K562 (cell line): ENCODE measurements at regions not wholly inside any gene's neighbourhood (a gene's known extent, or its start where the extent isn't known, plus 50 kb on each side); places are given as distances from the start of the nearest gene placed in this dataset.

Source experiments
- ELF4 ChIP-seq: fragments of 450-650 bp; formaldehyde crosslinking; IDR thresholded peaks from 2 replicates; pipeline ENCODE4 v1.4.0; 2022; ENCODE audit warnings: missing genetic modification characterization
- L3MBTL2 ChIP-seq: fragments of 450-650 bp; IDR thresholded peaks from 2 replicates; pipeline ENCODE4 v1.6.1; 2016; ENCODE audit warnings: mild to moderate bottlenecking, moderate library complexity
- NONO ChIP-seq, 2 experiments: fragments of 200-400 bp in 1 of 2; fragments of 450-650 bp in 1 of 2; formaldehyde crosslinking in 1 of 2; IDR thresholded peaks; 2 replicates each; pipeline ENCODE4 v1.6.1; 2017; ENCODE audit warnings: low read depth in 2 of 2, mild to moderate bottlenecking in 2 of 2, moderate library complexity in 2 of 2, low read length in 1 of 2
- RAD51 ChIP-seq: fragments of 450-650 bp; IDR thresholded peaks from 2 replicates; pipeline ENCODE4 v1.7.1; 2016; ENCODE audit warnings: low read depth, mild to moderate bottlenecking, borderline replicate concordance
- SIN3A ChIP-seq, 2 experiments: fragments of 150-350 bp in 1 of 2; IDR thresholded peaks; 2 replicates each; pipeline ENCODE4 v1.6.1; 2011 to 2016; ENCODE audit warnings: borderline replicate concordance in 2 of 2, low read depth in 2 of 2, low read length in 2 of 2, mild to moderate bottlenecking in 2 of 2, moderate library complexity in 2 of 2; ENCODE audit not compliant: control insufficient read depth in 1 of 2
- TCF7 ChIP-seq: sonication (generic); IDR thresholded peaks from 2 replicates; pipeline ENCODE4 v1.6.1; 2016; ENCODE audit warnings: antibody characterized with exemption, borderline replicate concordance
- TF ChIP-seq, protein P1 (sequence below): fragments of 450-650 bp; IDR thresholded peaks from 2 replicates; pipeline ENCODE4 v1.6.1; 2016; ENCODE audit warnings: mild to moderate bottlenecking, moderate library complexity
- TF ChIP-seq, protein P2 (sequence below): fragments of 450-650 bp; formaldehyde crosslinking; IDR thresholded peaks from 2 replicates; pipeline ENCODE4 v1.4.0; 2020; ENCODE audit warnings: mild to moderate bottlenecking, mixed read lengths
- TF ChIP-seq, protein P3 (sequence below): fragments of 450-650 bp; conservative IDR thresholded peaks from 2 replicates; pipeline ENCODE4 v1.6.1; 2016; ENCODE audit warnings: missing genetic modification characterization, low read depth, mild to moderate bottlenecking, missing compliant biosample characterization, moderate library complexity
- TF ChIP-seq, protein P4 (sequence below): fragments of 250-450 bp; sonication (Bioruptor Pico); IDR thresholded peaks from 2 replicates; pipeline ENCODE4 v1.4.0; 2020; ENCODE audit warnings: mild to moderate bottlenecking, moderate library complexity

DNA sequence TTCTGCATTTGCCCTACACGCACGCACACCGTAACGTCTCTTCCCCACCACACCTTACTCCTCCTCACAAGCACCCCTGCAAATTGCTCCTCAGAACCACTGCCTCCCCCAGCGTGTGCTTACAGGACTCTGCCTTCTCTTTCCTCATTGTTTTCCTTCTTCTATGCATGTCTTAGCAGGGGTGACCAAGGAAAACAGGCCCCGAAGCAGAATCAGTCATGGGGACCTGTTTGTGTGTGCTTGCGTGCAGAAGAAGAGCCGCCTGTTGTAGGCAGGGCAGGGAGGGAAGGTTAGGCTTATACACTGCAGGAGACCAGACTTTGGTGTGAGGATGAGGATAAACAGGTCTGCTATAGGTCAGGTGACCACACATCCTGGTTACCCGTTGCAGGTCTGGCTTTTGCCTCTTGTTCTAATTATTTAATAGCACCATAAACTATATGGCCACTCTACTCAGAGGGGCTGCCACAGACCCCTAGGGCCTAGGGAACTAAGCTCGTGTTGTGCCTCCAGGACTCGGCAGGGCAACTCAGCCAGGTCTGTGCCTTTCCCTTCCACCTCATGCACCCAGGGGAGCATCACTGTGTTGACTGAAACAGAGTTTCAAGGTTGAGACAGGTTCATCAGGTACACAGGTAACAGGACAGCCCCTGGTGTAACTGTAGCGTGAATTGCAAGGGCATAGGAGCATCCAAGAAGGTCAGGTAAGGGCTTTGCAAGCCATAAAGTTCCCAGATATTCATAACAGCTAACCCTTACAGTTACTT, 60.8 kb upstream of the EPS8L3 start (continued):
- TF ChIP-seq, protein P1, sequence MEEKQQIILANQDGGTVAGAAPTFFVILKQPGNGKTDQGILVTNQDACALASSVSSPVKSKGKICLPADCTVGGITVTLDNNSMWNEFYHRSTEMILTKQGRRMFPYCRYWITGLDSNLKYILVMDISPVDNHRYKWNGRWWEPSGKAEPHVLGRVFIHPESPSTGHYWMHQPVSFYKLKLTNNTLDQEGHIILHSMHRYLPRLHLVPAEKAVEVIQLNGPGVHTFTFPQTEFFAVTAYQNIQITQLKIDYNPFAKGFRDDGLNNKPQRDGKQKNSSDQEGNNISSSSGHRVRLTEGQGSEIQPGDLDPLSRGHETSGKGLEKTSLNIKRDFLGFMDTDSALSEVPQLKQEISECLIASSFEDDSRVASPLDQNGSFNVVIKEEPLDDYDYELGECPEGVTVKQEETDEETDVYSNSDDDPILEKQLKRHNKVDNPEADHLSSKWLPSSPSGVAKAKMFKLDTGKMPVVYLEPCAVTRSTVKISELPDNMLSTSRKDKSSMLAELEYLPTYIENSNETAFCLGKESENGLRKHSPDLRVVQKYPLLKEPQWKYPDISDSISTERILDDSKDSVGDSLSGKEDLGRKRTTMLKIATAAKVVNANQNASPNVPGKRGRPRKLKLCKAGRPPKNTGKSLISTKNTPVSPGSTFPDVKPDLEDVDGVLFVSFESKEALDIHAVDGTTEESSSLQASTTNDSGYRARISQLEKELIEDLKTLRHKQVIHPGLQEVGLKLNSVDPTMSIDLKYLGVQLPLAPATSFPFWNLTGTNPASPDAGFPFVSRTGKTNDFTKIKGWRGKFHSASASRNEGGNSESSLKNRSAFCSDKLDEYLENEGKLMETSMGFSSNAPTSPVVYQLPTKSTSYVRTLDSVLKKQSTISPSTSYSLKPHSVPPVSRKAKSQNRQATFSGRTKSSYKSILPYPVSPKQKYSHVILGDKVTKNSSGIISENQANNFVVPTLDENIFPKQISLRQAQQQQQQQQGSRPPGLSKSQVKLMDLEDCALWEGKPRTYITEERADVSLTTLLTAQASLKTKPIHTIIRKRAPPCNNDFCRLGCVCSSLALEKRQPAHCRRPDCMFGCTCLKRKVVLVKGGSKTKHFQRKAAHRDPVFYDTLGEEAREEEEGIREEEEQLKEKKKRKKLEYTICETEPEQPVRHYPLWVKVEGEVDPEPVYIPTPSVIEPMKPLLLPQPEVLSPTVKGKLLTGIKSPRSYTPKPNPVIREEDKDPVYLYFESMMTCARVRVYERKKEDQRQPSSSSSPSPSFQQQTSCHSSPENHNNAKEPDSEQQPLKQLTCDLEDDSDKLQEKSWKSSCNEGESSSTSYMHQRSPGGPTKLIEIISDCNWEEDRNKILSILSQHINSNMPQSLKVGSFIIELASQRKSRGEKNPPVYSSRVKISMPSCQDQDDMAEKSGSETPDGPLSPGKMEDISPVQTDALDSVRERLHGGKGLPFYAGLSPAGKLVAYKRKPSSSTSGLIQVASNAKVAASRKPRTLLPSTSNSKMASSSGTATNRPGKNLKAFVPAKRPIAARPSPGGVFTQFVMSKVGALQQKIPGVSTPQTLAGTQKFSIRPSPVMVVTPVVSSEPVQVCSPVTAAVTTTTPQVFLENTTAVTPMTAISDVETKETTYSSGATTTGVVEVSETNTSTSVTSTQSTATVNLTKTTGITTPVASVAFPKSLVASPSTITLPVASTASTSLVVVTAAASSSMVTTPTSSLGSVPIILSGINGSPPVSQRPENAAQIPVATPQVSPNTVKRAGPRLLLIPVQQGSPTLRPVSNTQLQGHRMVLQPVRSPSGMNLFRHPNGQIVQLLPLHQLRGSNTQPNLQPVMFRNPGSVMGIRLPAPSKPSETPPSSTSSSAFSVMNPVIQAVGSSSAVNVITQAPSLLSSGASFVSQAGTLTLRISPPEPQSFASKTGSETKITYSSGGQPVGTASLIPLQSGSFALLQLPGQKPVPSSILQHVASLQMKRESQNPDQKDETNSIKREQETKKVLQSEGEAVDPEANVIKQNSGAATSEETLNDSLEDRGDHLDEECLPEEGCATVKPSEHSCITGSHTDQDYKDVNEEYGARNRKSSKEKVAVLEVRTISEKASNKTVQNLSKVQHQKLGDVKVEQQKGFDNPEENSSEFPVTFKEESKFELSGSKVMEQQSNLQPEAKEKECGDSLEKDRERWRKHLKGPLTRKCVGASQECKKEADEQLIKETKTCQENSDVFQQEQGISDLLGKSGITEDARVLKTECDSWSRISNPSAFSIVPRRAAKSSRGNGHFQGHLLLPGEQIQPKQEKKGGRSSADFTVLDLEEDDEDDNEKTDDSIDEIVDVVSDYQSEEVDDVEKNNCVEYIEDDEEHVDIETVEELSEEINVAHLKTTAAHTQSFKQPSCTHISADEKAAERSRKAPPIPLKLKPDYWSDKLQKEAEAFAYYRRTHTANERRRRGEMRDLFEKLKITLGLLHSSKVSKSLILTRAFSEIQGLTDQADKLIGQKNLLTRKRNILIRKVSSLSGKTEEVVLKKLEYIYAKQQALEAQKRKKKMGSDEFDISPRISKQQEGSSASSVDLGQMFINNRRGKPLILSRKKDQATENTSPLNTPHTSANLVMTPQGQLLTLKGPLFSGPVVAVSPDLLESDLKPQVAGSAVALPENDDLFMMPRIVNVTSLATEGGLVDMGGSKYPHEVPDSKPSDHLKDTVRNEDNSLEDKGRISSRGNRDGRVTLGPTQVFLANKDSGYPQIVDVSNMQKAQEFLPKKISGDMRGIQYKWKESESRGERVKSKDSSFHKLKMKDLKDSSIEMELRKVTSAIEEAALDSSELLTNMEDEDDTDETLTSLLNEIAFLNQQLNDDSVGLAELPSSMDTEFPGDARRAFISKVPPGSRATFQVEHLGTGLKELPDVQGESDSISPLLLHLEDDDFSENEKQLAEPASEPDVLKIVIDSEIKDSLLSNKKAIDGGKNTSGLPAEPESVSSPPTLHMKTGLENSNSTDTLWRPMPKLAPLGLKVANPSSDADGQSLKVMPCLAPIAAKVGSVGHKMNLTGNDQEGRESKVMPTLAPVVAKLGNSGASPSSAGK, result no peak
- no peak; a peak in 1 of 4 replicates for TF ChIP-seq SIN3A (IDR thresholded peaks at IDR 0.05; ENCODE audit: borderline replicate concordance in 2 of 2, control insufficient read depth in 1 of 2, low read depth in 2 of 2, low read length in 2 of 2)
- TF ChIP-seq, protein P2, sequence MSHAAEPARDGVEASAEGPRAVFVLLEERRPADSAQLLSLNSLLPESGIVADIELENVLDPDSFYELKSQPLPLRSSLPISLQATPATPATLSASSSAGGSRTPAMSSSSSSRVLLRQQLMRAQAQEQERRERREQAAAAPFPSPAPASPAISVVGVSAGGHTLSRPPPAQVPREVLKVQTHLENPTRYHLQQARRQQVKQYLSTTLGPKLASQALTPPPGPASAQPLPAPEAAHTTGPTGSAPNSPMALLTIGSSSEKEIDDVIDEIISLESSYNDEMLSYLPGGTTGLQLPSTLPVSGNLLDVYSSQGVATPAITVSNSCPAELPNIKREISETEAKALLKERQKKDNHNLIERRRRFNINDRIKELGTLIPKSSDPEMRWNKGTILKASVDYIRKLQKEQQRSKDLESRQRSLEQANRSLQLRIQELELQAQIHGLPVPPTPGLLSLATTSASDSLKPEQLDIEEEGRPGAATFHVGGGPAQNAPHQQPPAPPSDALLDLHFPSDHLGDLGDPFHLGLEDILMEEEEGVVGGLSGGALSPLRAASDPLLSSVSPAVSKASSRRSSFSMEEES (CRISPR knock-in tag), result 0 out of 2 replicates have a peak, but pooled peaks have one; percentile 3
- TF ChIP-seq, protein P3, sequence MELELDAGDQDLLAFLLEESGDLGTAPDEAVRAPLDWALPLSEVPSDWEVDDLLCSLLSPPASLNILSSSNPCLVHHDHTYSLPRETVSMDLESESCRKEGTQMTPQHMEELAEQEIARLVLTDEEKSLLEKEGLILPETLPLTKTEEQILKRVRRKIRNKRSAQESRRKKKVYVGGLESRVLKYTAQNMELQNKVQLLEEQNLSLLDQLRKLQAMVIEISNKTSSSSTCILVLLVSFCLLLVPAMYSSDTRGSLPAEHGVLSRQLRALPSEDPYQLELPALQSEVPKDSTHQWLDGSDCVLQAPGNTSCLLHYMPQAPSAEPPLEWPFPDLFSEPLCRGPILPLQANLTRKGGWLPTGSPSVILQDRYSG (tag), result no peak
- no peak; the same call in 1 of the 2 replicates for TF ChIP-seq ELF4
- TF ChIP-seq L3MBTL2, result no peak
- TF ChIP-seq RAD51, result no peak
- 0 out of 2 replicates have a peak, but pooled peaks have one; percentile 11 for TF ChIP-seq TCF7
- TF ChIP-seq NONO (IDR thresholded peaks at IDR 0.05; ENCODE audit: low read depth in 2 of 2, low read length in 1 of 2), result no peak
- TF ChIP-seq, protein P4, sequence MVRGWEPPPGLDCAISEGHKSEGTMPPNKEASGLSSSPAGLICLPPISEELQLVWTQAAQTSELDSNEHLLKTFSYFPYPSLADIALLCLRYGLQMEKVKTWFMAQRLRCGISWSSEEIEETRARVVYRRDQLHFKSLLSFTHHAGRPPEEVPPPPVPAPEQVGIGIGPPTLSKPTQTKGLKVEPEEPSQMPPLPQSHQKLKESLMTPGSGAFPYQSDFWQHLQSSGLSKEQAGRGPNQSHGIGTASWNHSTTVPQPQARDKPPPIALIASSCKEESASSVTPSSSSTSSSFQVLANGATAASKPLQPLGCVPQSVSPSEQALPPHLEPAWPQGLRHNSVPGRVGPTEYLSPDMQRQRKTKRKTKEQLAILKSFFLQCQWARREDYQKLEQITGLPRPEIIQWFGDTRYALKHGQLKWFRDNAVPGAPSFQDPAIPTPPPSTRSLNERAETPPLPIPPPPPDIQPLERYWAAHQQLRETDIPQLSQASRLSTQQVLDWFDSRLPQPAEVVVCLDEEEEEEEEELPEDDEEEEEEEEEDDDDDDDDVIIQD (CRISPR knock-in tag), result no peak
